Small intestine (tissue), 7 donors: ENCODE measurements at regions not wholly inside any gene's neighbourhood (a gene's known extent, or its start where the extent isn't known, plus 50 kb on each side); places are given as distances from the start of the nearest gene placed in this dataset.

ENCODE experiments used
- DNase-seq, 2 donors: peaks; one replicate each; pipeline versions ENCODE4 v3.0.0 to v3.0.0-alpha.2; 2013
- FAIRE-seq: peaks from 2 replicates; lab custom pipeline; 2012; peaks lifted over from hg19 to GRCh38; lab: Jason Lieb, UNC
- H3K27ac ChIP-seq, 3 donors: one replicate each; pipeline ENCODE4 v1.5.1; 2013; ENCODE audit warnings: low read length in 2 of 3, mild to moderate bottlenecking in 2 of 3, control low read depth in 1 of 3, inconsistent platforms in 1 of 3, low read depth in 1 of 3, moderate library complexity in 1 of 3
- H3K27me3 ChIP-seq, 3 donors: one replicate each; pipeline ENCODE4 v1.6.1; 2013; ENCODE audit warnings: low read length in 3 of 3, inconsistent platforms in 1 of 3; ENCODE audit not compliant: control insufficient read depth in 3 of 3, insufficient read depth in 3 of 3
- H3K36me3 ChIP-seq, 3 donors: one replicate each; pipeline ENCODE4 v1.6.1; 2013; ENCODE audit warnings: low read length in 3 of 3, inconsistent platforms in 1 of 3, low read depth in 1 of 3, mild to moderate bottlenecking in 1 of 3, moderate library complexity in 1 of 3; ENCODE audit not compliant: control insufficient read depth in 3 of 3, insufficient read depth in 2 of 3
- H3K4me1 ChIP-seq, 3 donors: one replicate each; pipeline ENCODE4 v1.6.1; 2013; ENCODE audit warnings: low read length in 2 of 3, inconsistent platforms in 1 of 3, low read depth in 1 of 3, mild to moderate bottlenecking in 1 of 3, moderate library complexity in 1 of 3; ENCODE audit not compliant: control insufficient read depth in 3 of 3, insufficient read depth in 2 of 3
- H3K4me3 ChIP-seq, 3 donors: one replicate each; pipeline ENCODE4 v1.5.1; 2013; ENCODE audit warnings: low read length in 3 of 3, control low read depth in 1 of 3, inconsistent platforms in 1 of 3, low read depth in 1 of 3, mild to moderate bottlenecking in 1 of 3, moderate library complexity in 1 of 3
- H3K9me3 ChIP-seq, 2 donors: one replicate each; pipeline ENCODE4 v1.6.1; 2013; ENCODE audit warnings: low read depth in 1 of 2, low read length in 1 of 2; ENCODE audit not compliant: control insufficient read depth in 2 of 2, insufficient read depth in 1 of 2
- WGBS, 3 donors: extraction: QIAGEN DNeasy Blood & Tissue Kit; methylation state at CpG; one replicate each; pipeline ENCODE4 v1.1.7; 2013; 5-methylcytosine and 5-hydroxymethylcytosine counted together
- donor health status: healthy with polysubstance abuse.
- donor health status: control.
- donor health status: control.
- donor health status: Bipolar disorder and iron deficiency.
- donor health status: healthy.

DNA sequence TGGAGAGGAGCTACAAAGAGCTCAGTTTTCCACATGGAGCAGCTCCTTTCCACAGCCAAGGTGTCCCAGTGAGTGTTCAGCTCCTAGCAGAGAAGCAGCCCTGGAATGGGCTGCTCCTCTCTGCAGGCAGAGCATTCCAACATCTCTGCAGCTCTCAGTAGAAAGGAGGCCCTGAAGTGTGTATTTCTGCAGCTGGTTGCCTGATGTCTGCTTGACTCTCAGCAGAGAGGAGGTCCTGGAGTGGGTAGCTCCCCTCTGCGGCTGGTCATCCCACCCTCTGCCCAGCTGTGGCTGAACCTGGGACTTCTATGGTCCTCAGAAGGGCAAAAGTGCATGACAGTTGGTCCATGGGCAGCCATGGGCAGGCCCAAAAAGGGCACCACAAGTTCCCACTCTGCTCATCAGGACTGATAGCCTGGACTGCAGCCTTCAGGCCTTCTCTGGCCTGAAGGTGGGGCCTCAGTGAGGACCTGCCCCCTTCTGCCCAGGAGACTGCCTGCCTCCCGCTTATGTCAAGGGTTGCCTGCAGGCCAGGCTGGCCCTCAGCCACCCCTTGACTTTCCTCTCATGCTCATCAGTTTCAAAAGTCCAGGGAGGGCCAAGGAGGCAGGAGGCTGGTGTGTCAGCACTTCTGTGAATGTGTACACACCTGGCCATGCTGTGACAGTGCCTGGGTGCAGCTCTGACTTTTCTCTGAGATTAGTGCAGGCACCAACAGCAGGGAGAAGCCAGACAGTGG is 605.9 kb upstream of the FAM174A start:
- DNase-seq (no peak), FAIRE-seq (no peak)
- H3K36me3 ChIP-seq = no peaks in the 10 kb centered on the region
- peaks cover 0 to 11% of the 10 kb centered on the region in 2 donors for H3K9me3 ChIP-seq
- WGBS, 3 donors = 76 to 90% (median 90%) methylated on average over 2 of the region's 2 CpGs
- no peaks in the 10 kb centered on the region for H3K4me1 ChIP-seq
- no peaks in the 10 kb centered on the region for H3K27me3 ChIP-seq
- no peak overlapping the region for H3K4me3 ChIP-seq
- no peak overlapping the region for H3K27ac ChIP-seq

DNA sequence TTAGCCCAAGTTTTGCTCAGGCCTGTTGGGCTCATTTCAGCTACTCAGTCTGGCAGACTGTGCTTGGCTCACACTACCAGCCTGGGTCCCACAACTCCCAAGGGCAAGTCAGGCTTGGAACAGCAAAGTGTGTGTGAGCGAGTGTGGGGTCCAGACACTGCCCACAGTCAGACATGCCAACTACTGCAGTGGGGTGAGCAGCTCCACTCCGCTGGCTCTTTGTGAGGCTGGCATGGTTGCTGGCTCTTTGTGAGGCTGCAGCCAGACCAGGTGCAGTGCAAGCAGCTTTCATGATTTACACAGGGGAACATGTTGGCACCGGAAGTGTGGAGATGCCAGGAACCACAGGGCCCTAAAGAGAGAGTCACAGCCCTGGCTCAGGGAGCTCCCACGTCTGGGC is 606.7 kb upstream of the FAM174A start:
- no peak overlapping the region for H3K27ac ChIP-seq
- H3K27me3 ChIP-seq = no peaks in the 10 kb centered on the region
- FAIRE-seq = no peak
- H3K4me3 ChIP-seq = no peak overlapping the region
- H3K9me3 ChIP-seq = peaks cover 0 to 11% of the 10 kb centered on the region in 2 donors
- DNase-seq = no peak
- H3K36me3 ChIP-seq = no peaks in the 10 kb centered on the region
- no peaks in the 10 kb centered on the region for H3K4me1 ChIP-seq
- 78 to 82% (median 81%) methylated on average over 4 of the region's 4 CpGs for WGBS, 3 donors

GRCh38 chr5:99926463-99926862 is 608.7 kb upstream of the FAM174A start:
- no peak overlapping the region for H3K4me3 ChIP-seq
- H3K36me3 ChIP-seq = no peaks in the 10 kb centered on the region
- H3K4me1 ChIP-seq = no peaks in the 10 kb centered on the region
- FAIRE-seq (no peak), DNase-seq (no peak)
- H3K27ac ChIP-seq = no peak overlapping the region
- H3K9me3 ChIP-seq = peaks cover 0 to 11% of the 10 kb centered on the region in 2 donors
- WGBS, 3 donors = 45 to 63% (median 62%) methylated on average over 1 of the region's 1 CpG
- no peaks in the 10 kb centered on the region for H3K27me3 ChIP-seq

DNA sequence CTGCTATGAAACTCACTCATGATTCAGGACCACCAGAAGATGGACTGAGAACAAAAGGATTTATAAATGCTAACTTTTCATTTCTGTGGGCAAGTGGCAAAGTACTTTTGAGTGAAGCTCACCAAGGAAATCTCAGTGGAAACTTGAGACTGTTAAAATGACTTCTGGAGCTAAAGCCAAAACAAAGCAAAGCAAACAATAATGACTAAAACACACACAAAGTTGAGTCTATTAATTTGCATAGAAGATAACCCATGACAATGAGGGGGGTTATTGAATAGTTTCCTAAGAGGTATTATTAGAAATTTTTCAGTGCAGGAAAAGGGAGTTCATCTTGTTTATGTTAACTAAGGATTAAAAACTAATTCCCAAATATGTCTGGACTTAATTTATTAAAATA is 612.8 kb upstream of the FAM174A start:
- H3K9me3 ChIP-seq = peaks cover 0 to 3% of the 10 kb centered on the region in 2 donors
- DNase-seq (no peak), FAIRE-seq (no peak)
- H3K27me3 ChIP-seq = no peaks in the 10 kb centered on the region
- H3K4me3 ChIP-seq = no peak overlapping the region
- no peaks in the 10 kb centered on the region for H3K4me1 ChIP-seq
- no peaks in the 10 kb centered on the region for H3K36me3 ChIP-seq
- no peak overlapping the region for H3K27ac ChIP-seq

GRCh38 chr5:99911971-99912370 is 623.2 kb upstream of the FAM174A start:
- no peak for FAIRE-seq
- no peaks in the 10 kb centered on the region for H3K36me3 ChIP-seq
- H3K4me1 ChIP-seq = no peaks in the 10 kb centered on the region
- WGBS, 3 donors = 24 to 63% (median 30%) methylated on average over 1 of the region's 1 CpG
- no peak overlapping the region for H3K27ac ChIP-seq
- no peak overlapping the region for H3K4me3 ChIP-seq
- no peaks in the 10 kb centered on the region for H3K27me3 ChIP-seq
- no peak for DNase-seq
- no peaks in the 10 kb centered on the region for H3K9me3 ChIP-seq

DNA sequence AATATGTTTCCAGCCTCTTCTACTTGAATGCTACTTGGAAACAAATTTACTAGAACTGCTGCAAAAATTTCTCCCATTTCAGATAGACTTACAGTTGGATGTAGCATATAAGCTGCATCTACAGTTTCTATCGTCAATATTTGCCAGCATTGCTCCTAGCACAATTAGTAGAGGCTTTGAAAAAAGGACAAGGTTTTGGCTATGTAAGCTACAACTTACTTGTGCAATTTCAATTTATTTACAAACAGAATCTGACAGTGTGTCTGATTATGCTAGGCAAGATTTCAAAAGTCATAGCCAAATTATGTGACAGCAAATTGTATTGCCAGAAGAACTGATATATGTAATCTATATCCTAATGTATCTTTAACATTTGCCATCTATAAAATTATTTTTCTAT is 628.4 kb upstream of the FAM174A start:
- WGBS, 3 donors = 77 to 97% (median 86%) methylated on average over 1 of the region's 1 CpG
- no peaks in the 10 kb centered on the region for H3K27me3 ChIP-seq
- FAIRE-seq = no peak

DNA sequence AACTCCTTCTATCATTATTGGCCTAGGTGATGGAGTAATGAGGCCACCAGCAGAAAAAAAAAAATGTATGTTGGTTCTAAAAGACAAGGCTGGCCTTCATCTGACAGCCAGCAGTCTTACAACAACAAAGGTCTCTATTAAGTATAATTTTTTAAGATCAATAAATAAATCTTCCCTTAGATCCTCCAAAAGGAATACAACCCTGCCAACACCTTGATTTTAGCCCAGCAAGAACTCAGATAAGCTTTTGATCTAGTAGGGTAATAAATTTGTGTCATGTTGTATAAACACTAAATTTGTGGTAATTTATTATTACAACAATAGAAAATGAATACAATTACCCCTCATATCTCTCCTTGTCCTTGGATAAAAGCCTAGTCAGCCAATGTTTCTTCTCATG is 633.2 kb upstream of the FAM174A start:
- DNase-seq (no peak), FAIRE-seq (no peak)
- Histone ChIP-seq H3K4me1 (no peaks in the 10 kb centered on the region), H3K27me3 (no peaks in the 10 kb centered on the region), H3K9me3 (no peaks in the 10 kb centered on the region), H3K27ac (no peak overlapping the region), H3K4me3 (no peak overlapping the region), H3K36me3 (no peaks in the 10 kb centered on the region)

More for the DNA sequence above, 628.4 kb upstream of the FAM174A start:
- no peak overlapping the region for H3K27ac ChIP-seq
- no peak for DNase-seq
- no peak overlapping the region for H3K4me3 ChIP-seq
- H3K9me3 ChIP-seq = no peaks in the 10 kb centered on the region
- no peaks in the 10 kb centered on the region for H3K4me1 ChIP-seq
- no peaks in the 10 kb centered on the region for H3K36me3 ChIP-seq

GRCh38 chr5:99900302-99900852 is 634.8 kb upstream of the FAM174A start:
- H3K4me3 ChIP-seq = no peak overlapping the region
- FAIRE-seq = no peak

More at GRCh38 chr5:99900302-99900852, 634.8 kb upstream of the FAM174A start:
- no peaks in the 10 kb centered on the region for H3K9me3 ChIP-seq
- no peaks in the 10 kb centered on the region for H3K36me3 ChIP-seq
- H3K27ac ChIP-seq = no peak overlapping the region
- WGBS, 3 donors = 44 to 63% (median 61%) methylated on average over 1 of the region's 1 CpG
- H3K27me3 ChIP-seq = no peaks in the 10 kb centered on the region
- no peak for DNase-seq
- H3K4me1 ChIP-seq = no peaks in the 10 kb centered on the region
